Upper lobe of left lung (tissue), 4 donors: ENCODE measurements at regions not wholly inside any gene's neighbourhood (a gene's known extent, or its start where the extent isn't known, plus 50 kb on each side); places are given as distances from the start of the nearest gene placed in this dataset.

Source experiments
- CTCF ChIP-seq, 6 experiments: fragments of 450-650 bp in 4 of 6; fragments of 200-600 bp in 2 of 6; sonication (generic) in 2 of 6; IDR thresholded peaks; one replicate each; pipeline ENCODE4 v1.5.1; 2016 to 2019; ENCODE audit warnings: antibody characterized with exemption in 6 of 6
- EP300 ChIP-seq, 4 donors: sonication (generic); formaldehyde crosslinking; IDR thresholded peaks; one replicate each; pipeline ENCODE4 v1.5.1; 2017; ENCODE audit warnings: antibody characterized with exemption in 4 of 4, control low read depth in 2 of 4
- POLR2A ChIP-seq, 4 donors: fragments of 450-650 bp; IDR thresholded peaks; one replicate each; pipeline ENCODE4 v1.5.1; 2016 to 2017; ENCODE audit warnings: antibody characterized with exemption in 4 of 4, mild to moderate bottlenecking in 2 of 4
- POLR2AphosphoS5 ChIP-seq, 2 donors: sonication (generic); formaldehyde crosslinking; IDR thresholded peaks; one replicate each; pipeline ENCODE4 v1.5.1; 2017; ENCODE audit warnings: antibody characterized with exemption in 2 of 2

- no peak for TF ChIP-seq CTCF (IDR thresholded peaks at IDR 0.05)
- TF ChIP-seq POLR2AphosphoS5 (IDR thresholded peaks at IDR 0.05): no peak
- no peak for TF ChIP-seq POLR2A (IDR thresholded peaks at IDR 0.05)
- TF ChIP-seq EP300 (IDR thresholded peaks at IDR 0.05): no peak
Observed at GRCh38 chr1:67515324-67516080, 85.3 kb upstream of the SERBP1 start.
